A549 (cell line): ENCODE measurements at regions not wholly inside any gene's neighbourhood (a gene's known extent, or its start where the extent isn't known, plus 50 kb on each side); places are given as distances from the start of the nearest gene placed in this dataset.
"Not testable (repeated sequence)": the region's sequence is repeated elsewhere in the genome, so short reads cannot be mapped to it uniquely, and the experiment has no call there.

ENCODE experiments used
- ATAC-seq, 2 experiments: fragments of 200-7000 bp in 1 of 2; fragments of >200 bp in 1 of 2; cut with Nextera tagmentation in 1 of 2; cut with Tn5 transposase in 1 of 2; 3 replicates each; pipeline versions ENCODE4 v1.8.0 to v1.9.1; 2018 to 2020; ENCODE audit warnings: mild to moderate bottlenecking in 1 of 2, moderate library complexity in 1 of 2
- CTCF ChIA-PET: fragments of 300-600 bp; sonication (Branson Sonifier 250); formaldehyde crosslinking; extraction: SDS; loops from one replicate; lab custom pipeline; 2021; ENCODE audit warnings: antibody characterized with exemption, inconsistent platforms; lab: Yijun Ruan, JAX
- POLR2A ChIA-PET: fragments of 350-600 bp; formaldehyde crosslinking; extraction: SDS; loops from one replicate; lab custom pipeline; 2021; ENCODE audit warnings: antibody characterized with exemption, inconsistent platforms; lab: Yijun Ruan, JAX
- DNase-seq, 2 experiments: peaks; one replicate each; pipeline versions ENCODE4 v3.0.0 to v3.0.0-alpha.2; 2011 to 2016; ENCODE audit warnings: low read depth in 1 of 2, low spot score in 1 of 2
- FAIRE-seq: peaks from 2 replicates; lab custom pipeline; 2011; peaks lifted over from hg19 to GRCh38; lab: Jason Lieb, UNC
- H3K27ac ChIP-seq, 2 experiments: fragments of >200 bp; sonication (Bioruptor Twin); formaldehyde crosslinking; 3 replicates each; pipeline ENCODE4 v1.5.1; 2016 to 2017
- H3K4me1 ChIP-seq: fragments of >200 bp; sonication (Bioruptor Twin); formaldehyde crosslinking; 3 replicates; pipeline ENCODE4 v1.6.1; 2016
- H3K4me2 ChIP-seq: fragments of >200 bp; sonication (Bioruptor Twin); formaldehyde crosslinking; 3 replicates; pipeline ENCODE4 v1.6.1; 2016
- H3K4me3 ChIP-seq: fragments of >200 bp; sonication (Bioruptor Twin); formaldehyde crosslinking; 3 replicates; pipeline ENCODE4 v1.5.1; 2016
- H3K9me3 ChIP-seq: fragments of >200 bp; sonication (Bioruptor Twin); formaldehyde crosslinking; 3 replicates; pipeline ENCODE4 v1.6.1; 2016
- MAFK ChIP-seq: fragments of 450-650 bp; IDR thresholded peaks from 2 replicates; pipeline ENCODE4 v1.6.1; 2014; ENCODE audit not compliant: partially characterized antibody
- WGBS: methylation state at CpG from one replicate; pipeline ENCODE4 v1.1.6; 2017; ENCODE audit errors: missing lambda C conversion rate; 5-methylcytosine and 5-hydroxymethylcytosine counted together

GRCh38 chrX:92430574-92430973 lies 651.4 kb downstream of the PCDH11X start:
- H3K9me3 ChIP-seq, H3K4me3 ChIP-seq, H3K27ac ChIP-seq, POLR2A ChIA-PET, H3K4me1 ChIP-seq, ATAC-seq, H3K4me2 ChIP-seq, DNase-seq, CTCF ChIA-PET: not testable (repeated sequence)
- FAIRE-seq = peak; percentile 98

DNA sequence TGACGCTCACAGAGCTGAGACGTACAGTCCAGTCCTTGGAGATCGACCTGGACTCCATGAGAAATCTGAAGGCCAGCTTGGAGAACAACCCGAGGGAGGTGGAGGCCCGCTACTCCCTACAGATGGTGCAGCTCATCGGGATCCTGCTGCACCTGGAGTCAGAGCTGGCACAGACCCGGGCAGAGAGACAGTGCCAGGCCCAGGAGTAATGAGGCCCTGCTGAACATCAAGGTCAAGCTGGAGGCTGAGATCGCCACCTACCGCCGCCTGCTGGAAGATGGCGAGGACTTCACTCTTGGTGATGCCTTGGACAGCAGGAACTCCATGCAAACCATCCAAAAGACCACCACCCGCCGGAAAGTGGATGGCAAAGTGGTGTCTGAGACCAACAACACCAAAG lies 681.4 kb downstream of the PCDH11X start:
- WGBS = 3% methylated on average over 8 of the region's 13 CpGs
- H3K27ac ChIP-seq, FAIRE-seq, CTCF ChIA-PET, H3K4me3 ChIP-seq, DNase-seq, ATAC-seq, H3K4me2 ChIP-seq, POLR2A ChIA-PET, H3K4me1 ChIP-seq, H3K9me3 ChIP-seq: not testable (repeated sequence)

DNA sequence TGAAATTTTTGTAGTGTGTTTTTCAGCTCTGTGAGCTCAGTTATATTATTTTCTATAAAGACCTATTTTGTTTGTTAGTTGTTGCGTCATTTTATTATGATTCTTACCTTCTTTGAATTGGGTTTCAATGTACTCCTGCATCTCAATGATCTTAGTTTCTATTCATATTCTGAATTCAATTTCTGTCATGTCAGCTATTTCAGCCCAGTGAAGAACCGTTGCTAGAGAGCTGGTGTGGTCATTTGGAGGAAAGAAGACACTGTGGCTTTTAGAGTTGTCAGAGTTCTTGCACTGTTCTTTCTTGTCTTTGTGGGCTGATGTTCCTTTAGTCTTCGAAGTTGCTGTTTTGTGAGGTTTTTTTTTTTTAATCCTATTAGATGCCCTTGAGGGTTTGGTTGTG lies 701.0 kb downstream of the PCDH11X start:
- CTCF ChIA-PET, FAIRE-seq, H3K4me1 ChIP-seq, H3K4me2 ChIP-seq, DNase-seq, H3K4me3 ChIP-seq, H3K9me3 ChIP-seq, ATAC-seq, POLR2A ChIA-PET, H3K27ac ChIP-seq: not testable (repeated sequence)
- 0% methylated on average over 3 of the region's 3 CpGs for WGBS
- peak; percentile 53 for TF ChIP-seq MAFK

DNA sequence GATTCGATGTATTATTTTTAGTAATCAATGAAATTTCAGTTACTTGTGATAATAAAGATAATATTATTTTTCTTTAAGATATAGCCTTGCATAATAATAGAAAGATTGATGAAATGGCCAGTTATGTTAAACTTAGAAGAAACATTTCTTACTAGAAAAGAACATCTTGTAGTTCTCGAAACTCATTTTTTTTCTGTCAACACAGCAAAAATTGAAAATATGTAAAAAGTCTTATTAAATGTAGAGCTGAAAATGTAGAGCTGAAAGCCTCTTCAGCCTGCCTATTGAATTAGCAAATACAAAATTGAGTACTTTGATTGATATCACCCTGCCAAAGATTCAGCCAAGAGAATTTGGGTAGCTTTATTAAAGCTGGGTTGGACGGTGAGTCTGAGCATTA lies 706.3 kb downstream of the PCDH11X start:
- CTCF ChIA-PET, H3K4me1 ChIP-seq, POLR2A ChIA-PET, H3K4me3 ChIP-seq, H3K4me2 ChIP-seq, FAIRE-seq, DNase-seq, H3K9me3 ChIP-seq, ATAC-seq, H3K27ac ChIP-seq: not testable (repeated sequence)
- TF ChIP-seq MAFK = peak; percentile 45
- 3% methylated on average over 2 of the region's 3 CpGs for WGBS

DNA sequence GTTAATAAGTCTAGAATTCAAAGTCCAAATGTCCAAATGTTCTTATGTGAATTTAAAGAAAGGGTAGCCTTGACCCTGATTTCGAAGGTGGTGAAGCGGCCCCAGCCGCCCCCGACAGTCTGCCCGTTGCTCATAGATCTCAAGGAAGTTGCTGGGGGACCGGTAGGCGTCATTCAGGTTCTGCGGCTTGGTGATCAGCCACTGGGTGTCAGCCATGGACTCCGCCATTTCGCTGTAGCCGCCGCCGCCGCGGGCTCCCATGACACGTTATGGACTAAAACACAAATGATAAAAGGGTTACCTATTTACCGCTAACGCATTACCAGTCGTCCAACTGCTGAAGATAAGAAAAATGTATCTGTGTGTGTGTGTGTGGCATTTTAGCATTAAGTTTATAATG lies 736.1 kb downstream of the PCDH11X start:
- 64% methylated on average over 14 of the region's 19 CpGs for WGBS
- not testable (repeated sequence) for H3K4me3 ChIP-seq, FAIRE-seq

DNA sequence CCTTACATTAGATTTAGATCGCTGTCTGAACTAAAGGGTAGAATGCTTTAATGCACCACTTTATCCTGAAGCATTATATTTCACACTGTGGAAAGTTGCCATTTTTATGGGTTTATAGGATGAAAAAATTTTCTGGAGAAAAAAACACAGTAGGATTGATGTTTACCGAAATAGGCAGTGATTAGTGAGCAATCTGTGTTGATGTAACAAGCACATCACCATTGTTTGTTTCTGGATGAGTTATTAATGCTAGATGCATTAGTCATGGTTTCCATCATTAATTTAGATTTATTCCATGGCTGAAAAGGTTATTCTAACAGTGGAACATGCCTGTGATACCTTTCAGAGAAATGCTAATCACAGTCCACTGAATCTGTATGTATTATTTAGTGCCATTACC lies 749.8 kb downstream of the PCDH11X start:
- POLR2A ChIA-PET = not testable (repeated sequence)

More for the DNA sequence above, 736.1 kb downstream of the PCDH11X start:
- ATAC-seq, CTCF ChIA-PET, H3K4me2 ChIP-seq, H3K27ac ChIP-seq, H3K4me1 ChIP-seq, H3K9me3 ChIP-seq, DNase-seq, POLR2A ChIA-PET: not testable (repeated sequence)

DNA sequence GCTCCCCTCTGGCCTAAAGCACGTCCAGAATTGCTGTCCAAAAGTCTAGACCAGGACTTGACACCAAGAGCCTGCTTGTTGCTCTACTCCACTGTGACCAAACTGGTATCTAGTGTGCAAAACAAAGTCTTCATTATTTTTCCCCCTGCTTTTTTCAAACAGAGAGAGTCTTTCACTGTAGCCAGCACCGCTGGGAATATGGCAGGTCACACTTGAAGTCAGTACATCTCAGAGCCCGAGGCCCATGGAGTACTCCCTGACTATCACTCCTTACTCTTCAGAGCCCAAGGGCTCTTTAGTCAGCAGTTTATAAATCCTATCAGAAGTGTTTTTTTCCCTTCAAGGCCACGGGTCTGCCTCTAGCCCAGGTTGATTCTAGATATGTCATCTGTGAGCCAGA lies 761.3 kb downstream of the PCDH11X start:
- CTCF ChIA-PET, H3K4me2 ChIP-seq, POLR2A ChIA-PET, H3K4me1 ChIP-seq, H3K9me3 ChIP-seq, H3K27ac ChIP-seq, H3K4me3 ChIP-seq, FAIRE-seq, ATAC-seq, DNase-seq: not testable (repeated sequence)
- WGBS = 0% methylated on average over 4 of the region's 4 CpGs

More for the DNA sequence above, 749.8 kb downstream of the PCDH11X start:
- FAIRE-seq, DNase-seq, H3K4me2 ChIP-seq, H3K4me3 ChIP-seq, CTCF ChIA-PET, H3K9me3 ChIP-seq, H3K4me1 ChIP-seq, H3K27ac ChIP-seq, ATAC-seq: not testable (repeated sequence)
- 44% methylated on average over 2 of the region's 2 CpGs for WGBS

GRCh38 chrX:92558323-92558722 lies 779.1 kb downstream of the PCDH11X start:
- peak; percentile 99 for FAIRE-seq
- H3K4me1 ChIP-seq, H3K9me3 ChIP-seq, H3K4me3 ChIP-seq, H3K27ac ChIP-seq, ATAC-seq, POLR2A ChIA-PET, DNase-seq, H3K4me2 ChIP-seq, CTCF ChIA-PET: not testable (repeated sequence)

- H3K4me3 ChIP-seq, DNase-seq, ATAC-seq, POLR2A ChIA-PET, H3K27ac ChIP-seq, CTCF ChIA-PET, FAIRE-seq, H3K4me1 ChIP-seq, H3K9me3 ChIP-seq, H3K4me2 ChIP-seq: not testable (repeated sequence)
- WGBS = 0% methylated on average over 1 of the region's 1 CpG
Measured at GRCh38 chrX:92558796-92559195, 779.6 kb downstream of the PCDH11X start.

DNA sequence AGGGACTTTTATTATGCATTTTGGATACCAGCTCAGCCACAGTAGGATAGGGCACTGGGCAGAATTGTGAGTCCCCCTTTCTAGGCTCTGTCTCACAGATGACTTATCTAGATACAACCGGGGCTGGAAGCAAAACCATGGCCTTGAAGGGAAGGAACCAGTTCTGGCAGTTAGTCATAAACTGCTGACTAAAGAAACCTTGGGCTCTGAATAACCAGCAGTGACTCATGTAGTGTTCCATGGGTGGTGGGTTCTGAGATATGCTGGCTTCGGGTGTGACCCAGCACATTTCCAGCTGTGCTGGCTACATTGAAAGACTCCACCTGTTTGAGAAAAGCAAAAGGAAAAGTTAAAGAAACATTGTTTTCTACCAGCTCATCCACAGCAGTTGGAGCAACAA lies 780.9 kb downstream of the PCDH11X start:
- H3K4me1 ChIP-seq, DNase-seq, H3K27ac ChIP-seq, H3K4me3 ChIP-seq, ATAC-seq, POLR2A ChIA-PET, CTCF ChIA-PET, H3K4me2 ChIP-seq, FAIRE-seq, H3K9me3 ChIP-seq: not testable (repeated sequence)
- 0% methylated on average over 2 of the region's 2 CpGs for WGBS

- POLR2A ChIA-PET, H3K4me1 ChIP-seq, DNase-seq, FAIRE-seq, CTCF ChIA-PET, H3K4me2 ChIP-seq, H3K9me3 ChIP-seq, H3K27ac ChIP-seq, ATAC-seq, H3K4me3 ChIP-seq: not testable (repeated sequence)
- WGBS = 0% methylated on average over 1 of the region's 1 CpG
Measured at GRCh38 chrX:92570217-92570616, 791.0 kb downstream of the PCDH11X start.

GRCh38 chrX:92586643-92587042 lies 807.5 kb downstream of the PCDH11X start:
- ATAC-seq, H3K9me3 ChIP-seq, POLR2A ChIA-PET, H3K4me3 ChIP-seq, H3K4me1 ChIP-seq, DNase-seq, FAIRE-seq, CTCF ChIA-PET, H3K27ac ChIP-seq, H3K4me2 ChIP-seq: not testable (repeated sequence)
- 2% methylated on average over 3 of the region's 3 CpGs for WGBS
